Peyer's patch (tissue), 4 donors: ENCODE measurements at regions not wholly inside any gene's neighbourhood (a gene's known extent, or its start where the extent isn't known, plus 50 kb on each side); places are given as distances from the start of the nearest gene placed in this dataset.

Experiments used
- DNase-seq, 3 donors: peaks; one replicate each; pipeline ENCODE4 v3.0.0-alpha.2; 2017 to 2019
- H3K27ac ChIP-seq, 4 donors: fragments of 200-600 bp; sonication (generic); one replicate each; pipeline ENCODE4 v1.5.1; 2016 to 2019
- H3K27me3 ChIP-seq, 2 donors: fragments of 200-600 bp; sonication (generic); one replicate each; pipeline ENCODE4 v1.5.1; 2019
- H3K36me3 ChIP-seq, 3 donors: fragments of 200-600 bp; sonication (generic); one replicate each; pipeline ENCODE4 v1.5.1; 2016 to 2019
- H3K4me1 ChIP-seq, 4 donors: fragments of 200-600 bp; sonication (generic); one replicate each; pipeline ENCODE4 v1.5.1; 2016 to 2019
- H3K4me3 ChIP-seq, 4 donors: fragments of 200-600 bp; sonication (generic); 1 replicate in 3 of 4; 2 replicates in 1 of 4; pipeline ENCODE4 v1.5.1; 2016 to 2019; ENCODE audit warnings: mild to moderate bottlenecking in 1 of 4
- H3K9me3 ChIP-seq, 4 donors: fragments of 200-600 bp; sonication (generic); one replicate each; pipeline ENCODE4 v1.5.1; 2016 to 2019; ENCODE audit warnings: mild to moderate bottlenecking in 1 of 4
- CTCF ChIP-seq, 6 experiments: fragments of 450-650 bp in 4 of 6; fragments of 200-600 bp in 2 of 6; sonication (generic) in 1 of 6; IDR thresholded peaks; one replicate each; pipeline ENCODE4 v1.5.1; 2017 to 2019; ENCODE audit warnings: antibody characterized with exemption in 6 of 6, mild to moderate bottlenecking in 3 of 6, moderate library complexity in 1 of 6
- POLR2A ChIP-seq, 2 donors: fragments of 450-650 bp; IDR thresholded peaks; one replicate each; pipeline ENCODE4 v1.5.1; 2017; ENCODE audit warnings: antibody characterized with exemption in 2 of 2, mild to moderate bottlenecking in 2 of 2, moderate library complexity in 2 of 2

- no peak overlapping the region for H3K4me3 ChIP-seq
- H3K9me3 ChIP-seq: no peaks in the 10 kb centered on the region
- H3K4me1 ChIP-seq: no peaks in the 10 kb centered on the region
- no peak for TF ChIP-seq CTCF (IDR thresholded peaks at IDR 0.05)
- TF ChIP-seq POLR2A (IDR thresholded peaks at IDR 0.05): no peak
- no peaks in the 10 kb centered on the region for H3K36me3 ChIP-seq
- no peak for DNase-seq
- no peaks in the 10 kb centered on the region for H3K27me3 ChIP-seq
- H3K27ac ChIP-seq: no peak overlapping the region
Observed at GRCh38 chr1:8138673-8139072, 112.6 kb upstream of the ERRFI1 start.

- H3K27ac ChIP-seq: peak overlapping the region in 3 of 4 donors; percentile 4 to 64 (median 10)
- H3K9me3 ChIP-seq: no peaks in the 10 kb centered on the region
- TF ChIP-seq POLR2A (IDR thresholded peaks at IDR 0.05) (no peak), CTCF (IDR thresholded peaks at IDR 0.05) (no peak)
- DNase-seq: no peak
- H3K4me1 ChIP-seq: no peaks in the 10 kb centered on the region
- H3K36me3 ChIP-seq: no peaks in the 10 kb centered on the region
- no peak overlapping the region for H3K4me3 ChIP-seq
- H3K27me3 ChIP-seq: no peaks in the 10 kb centered on the region
Observed at GRCh38 chr1:8137481-8138244, 111.6 kb upstream of the ERRFI1 start.

GRCh38 chr1:8136766-8137165 lies 110.7 kb upstream of the ERRFI1 start:
- no peaks in the 10 kb centered on the region for H3K9me3 ChIP-seq
- no peaks in the 10 kb centered on the region for H3K4me1 ChIP-seq
- H3K4me3 ChIP-seq: no peak overlapping the region
- H3K27ac ChIP-seq: peak overlapping the region in 1 of 4 donors; percentile 64
- no peaks in the 10 kb centered on the region for H3K36me3 ChIP-seq
- DNase-seq: no peak
- no peak for TF ChIP-seq POLR2A (IDR thresholded peaks at IDR 0.05)
- no peak for TF ChIP-seq CTCF (IDR thresholded peaks at IDR 0.05)
- H3K27me3 ChIP-seq: no peaks in the 10 kb centered on the region

GRCh38 chr1:8135250-8135649 lies 109.1 kb upstream of the ERRFI1 start:
- H3K27me3 ChIP-seq: no peaks in the 10 kb centered on the region
- DNase-seq: no peak
- H3K36me3 ChIP-seq: no peaks in the 10 kb centered on the region
- H3K4me3 ChIP-seq: no peak overlapping the region
- TF ChIP-seq POLR2A (IDR thresholded peaks at IDR 0.05) (no peak), CTCF (IDR thresholded peaks at IDR 0.05) (no peak)
- no peaks in the 10 kb centered on the region for H3K4me1 ChIP-seq
- H3K9me3 ChIP-seq: no peaks in the 10 kb centered on the region
- H3K27ac ChIP-seq: peak overlapping the region in 3 of 4 donors; percentile 42 to 87 (median 69)

- Histone ChIP-seq H3K36me3 (no peaks in the 10 kb centered on the region), H3K27ac (peak overlapping the region; percentile 27 to 87 (median 56)), H3K27me3 (no peaks in the 10 kb centered on the region), H3K9me3 (no peaks in the 10 kb centered on the region), H3K4me1 (no peaks in the 10 kb centered on the region), H3K4me3 (no peak overlapping the region)
- no peak for TF ChIP-seq POLR2A (IDR thresholded peaks at IDR 0.05)
- TF ChIP-seq CTCF (IDR thresholded peaks at IDR 0.05): no peak
- no peak for DNase-seq
Observed at GRCh38 chr1:8134546-8135235, 108.6 kb upstream of the ERRFI1 start.
